Esophagus squamous epithelium (tissue), 5 donors: ENCODE measurements at regions not wholly inside any gene's neighbourhood (a gene's known extent, or its start where the extent isn't known, plus 50 kb on each side); places are given as distances from the start of the nearest gene placed in this dataset.

ENCODE experiments used
- DNase-seq: peaks from one replicate; lab custom pipeline; 2025; lab: John Stamatoyannopoulos, UW
- H3K27ac ChIP-seq, 4 donors: fragments of 200-600 bp; sonication (generic); one replicate each; pipeline ENCODE4 v1.5.1; 2016 to 2019; ENCODE audit warnings: mild to moderate bottlenecking in 1 of 4
- H3K27me3 ChIP-seq, 4 donors: fragments of 200-600 bp; sonication (generic); 1 replicate in 3 of 4; 2 replicates in 1 of 4; pipeline versions ENCODE4 v1.5.1 to v1.6.0; 2017 to 2021; ENCODE audit warnings: antibody characterized with exemption in 1 of 4
- H3K36me3 ChIP-seq, 3 donors: fragments of 200-600 bp; sonication (generic); one replicate each; pipeline ENCODE4 v1.5.1; 2016 to 2019
- H3K4me1 ChIP-seq, 3 donors: fragments of 200-600 bp; sonication (generic); one replicate each; pipeline ENCODE4 v1.5.1; 2017 to 2019
- H3K4me3 ChIP-seq, 4 donors: fragments of 200-600 bp; sonication (generic); 1 replicate in 3 of 4; 2 replicates in 1 of 4; pipeline ENCODE4 v1.5.1; 2016 to 2019; ENCODE audit warnings: mild to moderate bottlenecking in 2 of 4, moderate library complexity in 1 of 4
- H3K9me3 ChIP-seq, 3 donors: fragments of 200-600 bp; sonication (generic); one replicate each; pipeline ENCODE4 v1.5.1; 2016 to 2019
- CTCF ChIP-seq, 6 experiments: fragments of 450-650 bp in 4 of 6; fragments of 200-600 bp in 2 of 6; sonication (generic) in 2 of 6; IDR thresholded peaks; one replicate each; pipeline ENCODE4 v1.5.1; 2016 to 2019; ENCODE audit warnings: antibody characterized with exemption in 6 of 6, mild to moderate bottlenecking in 4 of 6, moderate library complexity in 4 of 6
- POLR2A ChIP-seq, 4 donors: fragments of 450-650 bp; IDR thresholded peaks; one replicate each; pipeline ENCODE4 v1.6.1; 2017; ENCODE audit warnings: antibody characterized with exemption in 4 of 4, mild to moderate bottlenecking in 4 of 4, moderate library complexity in 3 of 4
- WGBS, 2 donors: methylation state at CpG; one replicate each; pipeline ENCODE4 v1.1.5; 2018; 5-methylcytosine and 5-hydroxymethylcytosine counted together
- intact Hi-C: fragments of 100-400 bp; cut with DNase I; formaldehyde crosslinking; loops from one replicate; pipeline ENCODE4 v1.15.0; 2022
- donor health status: DM: yes; HTN: yes; CAD: no.

GRCh38 chr12:77572371-77572770 is 258.3 kb upstream of the NAV3 start:
- Histone ChIP-seq H3K9me3 (no peaks in the 10 kb centered on the region), H3K4me1 (no peaks in the 10 kb centered on the region), H3K27ac (no peak overlapping the region), H3K36me3 (no peaks in the 10 kb centered on the region), H3K4me3 (no peak overlapping the region), H3K27me3 (no peaks in the 10 kb centered on the region)
- TF ChIP-seq CTCF (IDR thresholded peaks at IDR 0.05) (no peak), POLR2A (IDR thresholded peaks at IDR 0.05) (no peak)
- no peak for DNase-seq
- intact Hi-C loops = no loop called here
- WGBS, 2 donors = 65 to 92% methylated on average over 2 to 3 of the region's 3 CpGs

- intact Hi-C loops = no loop called here
- H3K9me3 ChIP-seq = no peaks in the 10 kb centered on the region
- no peaks in the 10 kb centered on the region for H3K36me3 ChIP-seq
- H3K4me1 ChIP-seq = no peaks in the 10 kb centered on the region
- no peak for TF ChIP-seq CTCF (IDR thresholded peaks at IDR 0.05)
- TF ChIP-seq POLR2A (IDR thresholded peaks at IDR 0.05) = no peak
- H3K27ac ChIP-seq = no peak overlapping the region
- no peak overlapping the region for H3K4me3 ChIP-seq
- 89% methylated on average over 7 of the region's 7 CpGs for WGBS, 2 donors
- no peaks in the 10 kb centered on the region for H3K27me3 ChIP-seq
- no peak for DNase-seq
Observed at GRCh38 chr12:77571768-77572167, 258.9 kb upstream of the NAV3 start.

- DNase-seq = no peak
- no peaks in the 10 kb centered on the region for H3K4me1 ChIP-seq
- no peaks in the 10 kb centered on the region for H3K36me3 ChIP-seq
- H3K9me3 ChIP-seq = no peaks in the 10 kb centered on the region
- no peak overlapping the region for H3K27ac ChIP-seq
- intact Hi-C loops = no loop called here
- TF ChIP-seq CTCF (IDR thresholded peaks at IDR 0.05) (no peak), POLR2A (IDR thresholded peaks at IDR 0.05) (no peak)
- H3K27me3 ChIP-seq = no peaks in the 10 kb centered on the region
- H3K4me3 ChIP-seq = no peak overlapping the region
- WGBS, 2 donors = 77 to 84% methylated on average over 4 of the region's 4 CpGs
Observed at GRCh38 chr12:77571127-77571526, 259.6 kb upstream of the NAV3 start.

- TF ChIP-seq CTCF (IDR thresholded peaks at IDR 0.05) (no peak), POLR2A (IDR thresholded peaks at IDR 0.05) (no peak)
- WGBS, 2 donors = 61 to 72% methylated on average over 3 of the region's 3 CpGs
- Histone ChIP-seq H3K4me3 (no peak overlapping the region), H3K4me1 (no peaks in the 10 kb centered on the region), H3K36me3 (no peaks in the 10 kb centered on the region), H3K27ac (no peak overlapping the region), H3K9me3 (no peaks in the 10 kb centered on the region), H3K27me3 (no peaks in the 10 kb centered on the region)
- DNase-seq = no peak
- intact Hi-C loops = no loop called here
Observed at GRCh38 chr12:77569876-77570275, 260.8 kb upstream of the NAV3 start.

- no peaks in the 10 kb centered on the region for H3K4me1 ChIP-seq
- TF ChIP-seq POLR2A (IDR thresholded peaks at IDR 0.05) = no peak
- TF ChIP-seq CTCF (IDR thresholded peaks at IDR 0.05) = no peak
- 81 to 92% methylated on average over 3 to 5 of the region's 6 CpGs for WGBS, 2 donors
- H3K27ac ChIP-seq = no peak overlapping the region
- intact Hi-C loops = no loop called here
- no peaks in the 10 kb centered on the region for H3K9me3 ChIP-seq
- no peaks in the 10 kb centered on the region for H3K36me3 ChIP-seq
- H3K27me3 ChIP-seq = no peaks in the 10 kb centered on the region
- H3K4me3 ChIP-seq = no peak overlapping the region
- no peak for DNase-seq
Observed at GRCh38 chr12:77560714-77561113, 270.0 kb upstream of the NAV3 start.
